Large intestine (tissue), 3 donors: ENCODE measurements at regions not wholly inside any gene's neighbourhood (a gene's known extent, or its start where the extent isn't known, plus 50 kb on each side); places are given as distances from the start of the nearest gene placed in this dataset.
"Not testable (repeated sequence)": the region's sequence is repeated elsewhere in the genome, so short reads cannot be mapped to it uniquely, and the experiment has no call there.

Experiments
- DNase-seq, 2 donors: peaks; one replicate each; pipeline versions ENCODE4 v3.0.0 to v3.0.0-alpha.2; 2013
- H3K27ac ChIP-seq: one replicate; pipeline ENCODE4 v1.5.1; 2013; ENCODE audit warnings: low read length
- H3K27me3 ChIP-seq: 2 replicates; pipeline ENCODE4 v1.6.1; 2013; ENCODE audit warnings: low read length; ENCODE audit not compliant: control insufficient read depth, insufficient read depth
- H3K36me3 ChIP-seq: 2 replicates; pipeline ENCODE4 v1.6.1; 2013; ENCODE audit warnings: low read length; ENCODE audit not compliant: control insufficient read depth, insufficient read depth
- H3K4me1 ChIP-seq: one replicate; pipeline ENCODE4 v1.6.1; 2013; ENCODE audit warnings: low read length; ENCODE audit not compliant: control insufficient read depth, insufficient read depth
- H3K4me3 ChIP-seq: one replicate; pipeline ENCODE4 v1.5.1; 2013; ENCODE audit warnings: low read length
- H3K9me3 ChIP-seq: one replicate; pipeline ENCODE4 v1.6.1; 2013; ENCODE audit warnings: mild to moderate bottlenecking, low read depth, low read length, moderate library complexity; ENCODE audit not compliant: control insufficient read depth
- WGBS: methylation state at CpG from one replicate; pipeline ENCODE4 v1.1.5; 2013; ENCODE audit warnings: low lambda C conversion rate; ENCODE audit not compliant: insufficient coverage; 5-methylcytosine and 5-hydroxymethylcytosine counted together

- not testable (repeated sequence) for H3K4me3 ChIP-seq, H3K27ac ChIP-seq, H3K4me1 ChIP-seq, H3K27me3 ChIP-seq, H3K9me3 ChIP-seq, H3K36me3 ChIP-seq, DNase-seq
- WGBS: no CpG with 5 or more reads among the region's 3 CpGs
These were observed 296.6 kb upstream of the NBPF12 start for GRCh38 chr1:146641534-146641933.

GRCh38 chr1:146640671-146641070, 297.5 kb upstream of the NBPF12 start:
- H3K4me1 ChIP-seq, DNase-seq, H3K9me3 ChIP-seq, H3K4me3 ChIP-seq, H3K27me3 ChIP-seq, H3K27ac ChIP-seq, H3K36me3 ChIP-seq: not testable (repeated sequence)
- no CpG with 5 or more reads among the region's 5 CpGs for WGBS

GRCh38 chr1:146630302-146630701, 307.8 kb upstream of the NBPF12 start:
- whole genome bisulfite sequencing: no CpG with 5 or more reads among the region's 1 CpG
- H3K27ac ChIP-seq, H3K36me3 ChIP-seq, H3K9me3 ChIP-seq, H3K27me3 ChIP-seq, H3K4me1 ChIP-seq, H3K4me3 ChIP-seq, DNase-seq: not testable (repeated sequence)

GRCh38 chr1:146618582-146618981, 319.5 kb upstream of the NBPF12 start:
- no CpG with 5 or more reads among the region's 4 CpGs for WGBS
- H3K4me1 ChIP-seq, H3K9me3 ChIP-seq, H3K27ac ChIP-seq, DNase-seq, H3K27me3 ChIP-seq, H3K4me3 ChIP-seq, H3K36me3 ChIP-seq: not testable (repeated sequence)

- H3K36me3 ChIP-seq, H3K4me3 ChIP-seq, DNase-seq, H3K27ac ChIP-seq, H3K27me3 ChIP-seq, H3K4me1 ChIP-seq, H3K9me3 ChIP-seq: not testable (repeated sequence)
These were observed 333.4 kb upstream of the NBPF12 start for GRCh38 chr1:146604681-146605080.

GRCh38 chr1:146600720-146601307, 337.3 kb upstream of the NBPF12 start:
- H3K4me1 ChIP-seq, H3K27ac ChIP-seq, DNase-seq, H3K9me3 ChIP-seq, H3K4me3 ChIP-seq, H3K27me3 ChIP-seq, H3K36me3 ChIP-seq: not testable (repeated sequence)
- WGBS: no CpG with 5 or more reads among the region's 3 CpGs

- not testable (repeated sequence) for H3K27me3 ChIP-seq, H3K4me3 ChIP-seq, H3K4me1 ChIP-seq, DNase-seq, H3K36me3 ChIP-seq, H3K9me3 ChIP-seq, H3K27ac ChIP-seq
- WGBS: no CpG with 5 or more reads among the region's 3 CpGs
These were observed 338.2 kb upstream of the NBPF12 start for GRCh38 chr1:146599906-146600305.

GRCh38 chr1:146581229-146581628, 352.4 kb upstream of the NOTCH2NLA start:
- H3K27me3 ChIP-seq, H3K4me3 ChIP-seq, DNase-seq, H3K27ac ChIP-seq, H3K4me1 ChIP-seq, H3K9me3 ChIP-seq, H3K36me3 ChIP-seq: not testable (repeated sequence)
- WGBS: no CpG with 5 or more reads among the region's 1 CpG

GRCh38 chr1:146567541-146567940, 338.7 kb upstream of the NOTCH2NLA start:
- H3K9me3 ChIP-seq, H3K27ac ChIP-seq, H3K4me1 ChIP-seq, DNase-seq, H3K36me3 ChIP-seq, H3K4me3 ChIP-seq, H3K27me3 ChIP-seq: not testable (repeated sequence)
- no CpG with 5 or more reads among the region's 2 CpGs for WGBS

GRCh38 chr1:146558032-146558431, 329.2 kb upstream of the NOTCH2NLA start:
- not testable (repeated sequence) for H3K27ac ChIP-seq, H3K4me1 ChIP-seq, H3K27me3 ChIP-seq, H3K36me3 ChIP-seq, DNase-seq, H3K4me3 ChIP-seq, H3K9me3 ChIP-seq
- no CpG with 5 or more reads among the region's 3 CpGs for WGBS

GRCh38 chr1:146556405-146556804, 327.6 kb upstream of the NOTCH2NLA start:
- H3K27ac ChIP-seq, H3K4me3 ChIP-seq, DNase-seq, H3K9me3 ChIP-seq, H3K36me3 ChIP-seq, H3K27me3 ChIP-seq, H3K4me1 ChIP-seq: not testable (repeated sequence)
- WGBS: no CpG with 5 or more reads among the region's 7 CpGs
